Caki2 (cell line): ENCODE measurements at regions not wholly inside any gene's neighbourhood (a gene's known extent, or its start where the extent isn't known, plus 50 kb on each side); places are given as distances from the start of the nearest gene placed in this dataset.
"Not testable (repeated sequence)": the region's sequence is repeated elsewhere in the genome, so short reads cannot be mapped to it uniquely, and the experiment has no call there.

Experiments
- DNase-seq: peaks from one replicate; pipeline ENCODE4 v3.0.0-alpha.2; 2015; ENCODE audit warnings: low read depth
- in situ Hi-C: cut with HindIII; loops from 2 replicates; pipeline ENCODE4 v1.10.0; 2016; ENCODE audit warnings: low sequenced_read_pairs, low pct_unique_long_range_greater_than_20kb, mixed read lengths

DNA sequence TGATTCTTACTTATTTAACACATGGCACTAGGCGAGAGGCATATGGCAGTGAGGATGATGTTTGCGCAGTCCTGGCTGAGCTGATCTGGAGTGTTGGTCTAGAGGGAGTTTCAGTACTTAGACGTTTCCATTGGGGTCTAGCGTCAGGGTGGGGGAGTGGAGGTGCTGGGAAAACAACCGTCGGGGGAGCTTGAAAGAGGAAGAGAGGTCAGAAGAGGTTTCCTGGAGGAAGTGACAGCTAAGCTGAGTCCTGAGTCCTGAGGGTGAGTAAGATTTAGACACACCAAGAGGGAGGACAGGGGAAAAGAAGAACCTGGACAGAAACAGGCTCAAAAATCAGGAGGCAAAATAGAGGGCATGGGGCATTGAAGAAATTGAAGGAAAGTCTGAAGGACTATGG, 81.4 kb downstream of the ALOX5AP start:
- in situ Hi-C loops, result no loop called here
- DNase-seq, result no peak

DNA sequence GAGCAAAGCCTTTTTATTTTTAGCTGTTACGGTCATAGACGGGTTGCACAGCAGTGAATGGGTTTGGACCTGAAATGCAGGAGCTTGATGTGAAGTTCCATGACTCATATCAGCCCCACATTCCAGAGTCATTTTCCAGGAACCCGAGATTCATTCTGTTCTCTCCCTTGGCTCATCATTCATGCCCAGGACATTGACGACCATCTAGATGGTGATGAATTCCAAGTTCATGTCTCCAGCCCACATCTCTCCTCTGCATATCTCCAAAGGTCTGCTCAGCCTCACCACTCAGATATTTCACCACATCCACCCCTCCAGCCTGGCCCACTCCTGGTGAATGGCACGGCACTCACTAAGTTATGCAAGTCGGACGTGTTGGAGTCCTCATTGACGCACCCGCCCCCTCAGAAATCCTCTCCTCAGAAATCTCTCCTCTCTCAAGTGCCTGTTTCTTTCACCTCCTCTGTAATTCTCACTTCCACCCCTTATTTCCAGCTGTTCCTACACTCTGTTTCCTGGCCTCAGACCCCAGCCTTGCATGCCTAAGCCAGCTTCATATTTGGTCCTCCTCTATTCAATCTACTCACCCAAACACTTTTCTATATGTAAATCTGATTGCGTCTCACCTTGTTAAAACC, 83.1 kb downstream of the ALOX5AP start:
- in situ Hi-C loops, result no loop called here
- no peak for DNase-seq

DNA sequence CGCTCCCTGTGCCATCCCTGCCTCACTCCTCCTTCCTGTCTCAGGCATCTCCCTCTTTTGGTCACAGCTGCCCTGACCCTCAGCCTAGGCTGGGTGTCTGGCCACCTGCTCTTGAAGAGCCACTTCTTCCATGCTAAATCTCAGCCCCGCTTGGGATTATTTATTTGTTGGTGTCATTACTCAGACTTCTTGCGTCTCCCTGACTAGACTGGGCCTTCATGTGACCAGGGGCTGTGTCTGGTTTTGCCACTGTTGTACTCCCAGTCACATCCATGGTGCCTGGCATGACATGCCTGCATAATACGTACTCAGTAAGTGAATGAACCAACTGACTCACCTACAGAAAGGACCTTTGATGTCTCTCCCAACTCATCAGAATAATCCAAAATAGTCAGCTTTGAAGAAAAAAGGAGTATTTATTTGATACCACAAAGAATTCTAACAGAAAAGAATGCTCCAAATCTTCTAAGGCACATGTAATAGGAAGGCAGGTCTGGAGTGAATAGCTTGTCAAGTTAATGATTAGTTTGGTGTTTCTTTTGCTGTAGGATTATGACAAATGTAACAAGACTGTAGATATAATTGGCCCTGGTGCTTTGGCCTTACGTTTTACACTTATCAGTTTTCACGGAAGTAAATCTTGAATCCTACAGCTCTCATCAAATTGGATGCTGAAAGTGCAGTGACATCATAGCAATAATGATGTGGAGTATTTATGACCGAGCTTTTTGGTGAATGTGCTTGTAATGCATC, 84.0 kb downstream of the ALOX5AP start:
- in situ Hi-C loops, result no loop called here

DNA sequence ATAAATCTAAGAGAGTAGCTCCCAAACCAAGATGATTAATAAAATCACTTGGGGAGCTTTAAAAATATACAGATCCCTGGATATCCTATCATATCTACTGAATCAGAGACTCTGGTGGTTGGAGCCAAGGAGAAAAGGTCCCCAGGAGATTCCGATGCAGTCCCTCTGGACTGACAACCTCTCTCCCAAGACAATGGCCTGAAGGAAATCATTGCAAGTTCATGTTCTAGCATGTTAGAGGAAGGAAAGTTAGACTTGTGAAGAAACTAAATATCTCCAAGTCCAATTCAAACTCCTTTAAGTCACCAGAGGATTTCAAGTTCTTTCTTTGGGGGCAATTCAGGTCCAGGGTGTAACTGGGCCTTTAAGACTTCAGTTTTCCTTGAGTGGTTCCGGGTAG, 84.7 kb upstream of the MEDAG start:
- DNase-seq, result no peak
- in situ Hi-C loops, result no loop called here

More for the DNA sequence above, 84.0 kb downstream of the ALOX5AP start:
- DNase-seq, result peak; percentile 58

DNA sequence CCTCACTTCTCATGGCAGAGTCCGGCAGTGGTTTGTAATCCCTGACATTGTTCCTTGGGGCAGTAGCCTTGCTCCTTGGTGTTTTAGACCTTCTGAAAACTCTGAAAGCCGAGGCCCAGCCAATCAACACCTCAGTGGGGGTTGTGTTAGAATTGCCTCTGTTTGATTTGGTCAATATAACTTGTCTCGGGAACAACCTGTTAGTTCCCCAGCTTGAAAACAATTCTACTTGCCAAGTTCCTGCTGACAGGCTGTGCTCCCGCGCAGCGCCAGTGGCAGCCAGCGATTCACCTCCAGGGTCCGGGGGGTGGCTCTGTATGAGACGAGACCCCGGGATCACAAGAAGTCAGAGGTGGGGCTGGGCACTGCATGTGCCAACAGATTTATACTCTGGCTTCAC, 81.4 kb upstream of the MEDAG start:
- DNase-seq, result no peak
- in situ Hi-C loops, result no loop called here

DNA sequence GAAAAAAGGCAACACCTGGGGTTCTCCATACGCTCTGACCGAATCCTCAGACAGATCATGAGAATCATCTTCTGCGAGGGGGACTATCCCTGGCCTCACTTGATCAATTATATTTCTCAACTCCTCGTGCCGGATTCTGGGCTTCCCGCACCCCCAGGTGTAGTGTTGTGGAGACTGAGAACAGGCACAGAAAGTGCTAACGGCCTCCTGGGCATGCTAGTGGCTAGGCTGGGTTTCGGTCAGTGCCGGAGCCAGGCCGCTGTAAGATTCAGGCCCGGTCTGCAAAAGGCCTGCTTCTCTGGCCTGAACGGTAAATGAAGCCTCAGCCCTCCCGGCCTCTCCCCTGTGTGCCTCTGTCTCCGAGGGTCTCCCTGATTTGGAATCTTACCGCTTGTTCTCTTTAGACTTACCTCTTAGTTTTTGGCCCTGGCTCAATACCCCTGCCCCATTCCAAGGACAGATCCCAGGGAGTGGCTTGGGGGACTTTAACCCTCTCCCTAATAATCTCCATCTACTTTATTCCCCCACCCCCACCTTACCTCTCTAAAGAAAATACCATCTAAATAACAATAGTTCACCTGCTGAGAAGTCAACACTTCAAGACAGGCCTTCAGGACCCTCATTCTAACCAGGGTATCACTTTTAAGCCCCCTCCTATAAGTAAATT, 79.0 kb upstream of the MEDAG start:
- in situ Hi-C loops, result no loop called here
- no peak for DNase-seq

DNA sequence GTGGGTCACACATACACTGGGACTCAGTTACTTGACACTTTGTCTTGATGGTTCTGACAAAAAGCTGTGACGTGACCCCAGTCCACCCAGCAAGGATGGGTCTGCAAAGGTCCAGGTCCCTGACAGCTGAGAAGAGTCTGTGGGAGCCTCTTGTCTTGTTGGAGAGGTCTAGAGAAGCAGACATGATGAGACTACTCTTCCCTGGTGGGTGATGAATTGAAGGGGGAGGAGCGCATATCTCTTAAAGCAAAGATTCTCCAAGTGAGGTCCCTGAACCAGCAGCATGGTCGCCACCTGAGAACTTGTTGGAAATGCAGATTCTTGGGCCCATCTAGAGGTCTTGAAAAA, 78.5 kb upstream of the MEDAG start:
- in situ Hi-C loops, result no loop called here
- DNase-seq, result no peak

DNA sequence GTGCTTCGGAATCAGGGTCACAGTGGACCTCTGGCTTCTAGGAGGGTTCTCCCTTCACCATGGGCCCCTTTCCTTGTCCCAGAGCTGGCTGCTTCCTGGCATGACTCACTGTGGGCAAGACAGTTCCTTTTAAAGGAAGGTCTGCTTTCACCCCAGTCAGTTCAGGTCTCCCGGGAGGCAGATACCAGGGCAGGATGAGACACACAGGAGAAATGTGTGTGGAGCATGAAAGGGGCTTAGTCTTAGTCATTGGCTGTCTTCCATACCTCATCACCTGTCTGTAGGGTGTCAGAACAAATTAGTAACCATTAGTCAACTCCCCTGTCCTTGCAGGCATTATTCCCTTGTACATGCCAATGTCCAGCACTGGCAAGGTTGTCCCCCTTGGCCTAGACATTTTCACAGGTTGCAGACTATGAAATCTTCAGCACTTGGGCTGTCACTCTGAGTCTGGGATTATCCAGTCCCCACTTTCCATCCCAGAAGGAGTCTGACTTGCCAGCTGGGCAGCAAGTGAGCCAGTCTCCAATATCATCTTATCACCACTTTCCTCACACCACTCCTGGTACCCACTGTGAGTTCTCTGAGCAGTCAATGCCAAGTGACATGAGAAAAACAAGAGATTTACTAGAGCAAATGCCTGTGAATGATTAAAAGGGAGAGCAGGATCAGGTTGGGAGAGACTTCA, 76.8 kb upstream of the MEDAG start:
- peak; percentile 39 for DNase-seq
- in situ Hi-C loops, result no loop called here

DNA sequence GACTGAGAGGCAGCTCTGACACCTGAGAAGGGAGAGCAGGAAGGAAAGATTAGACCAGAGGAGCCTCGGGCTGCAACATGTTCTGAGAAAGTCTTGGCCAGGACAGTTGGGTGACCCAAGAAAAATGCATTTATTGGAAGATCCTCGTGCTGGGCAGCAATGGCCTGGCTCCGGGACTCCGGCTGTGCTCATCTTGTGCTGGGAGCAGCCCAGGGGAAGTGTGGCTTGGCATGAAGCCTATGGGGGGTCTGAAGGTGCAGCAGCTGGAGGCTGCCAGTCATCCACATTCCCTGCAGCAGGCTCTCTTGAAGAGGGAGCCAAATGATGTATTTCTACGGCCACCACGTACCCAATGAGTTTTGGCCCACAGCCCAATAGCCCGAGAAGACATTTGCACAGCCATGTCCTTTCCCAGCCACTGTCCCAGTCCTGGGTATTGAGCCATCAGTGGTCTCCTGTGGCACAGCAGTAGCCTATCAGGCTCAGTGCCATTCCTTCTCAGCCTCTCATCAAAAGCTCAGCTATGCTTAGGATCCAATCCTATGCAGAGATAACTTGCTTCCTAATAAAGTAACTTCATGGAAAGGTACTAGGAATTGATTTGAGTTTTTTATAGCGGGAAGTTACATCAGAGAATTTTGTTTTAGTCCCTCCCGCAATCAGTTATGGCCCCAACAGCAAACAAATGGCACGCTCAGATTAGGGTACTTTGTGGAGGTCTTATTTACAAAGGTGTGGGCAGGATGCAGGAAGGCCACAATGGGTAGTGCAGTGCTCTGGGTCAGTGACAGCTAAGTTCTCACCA, 76.0 kb upstream of the MEDAG start:
- in situ Hi-C loops, result no loop called here
- DNase-seq, result no peak

DNA sequence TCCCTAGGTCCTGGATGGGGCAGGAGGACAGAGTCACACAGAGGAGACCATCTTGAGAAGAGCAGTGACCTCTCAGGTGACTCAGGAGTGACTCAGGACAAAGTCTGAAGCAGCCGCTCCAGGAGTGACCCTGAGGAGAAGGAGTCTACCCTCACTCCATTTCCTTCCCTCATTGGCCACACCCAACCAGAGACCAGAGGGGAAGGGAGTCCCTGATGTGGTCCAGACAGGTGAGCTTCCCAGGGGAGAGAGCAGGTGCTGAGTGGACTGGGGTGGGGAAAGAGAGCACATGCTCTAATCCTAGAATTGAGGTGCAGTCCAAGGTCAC, 75.5 kb upstream of the MEDAG start:
- DNase-seq, result no peak

DNA sequence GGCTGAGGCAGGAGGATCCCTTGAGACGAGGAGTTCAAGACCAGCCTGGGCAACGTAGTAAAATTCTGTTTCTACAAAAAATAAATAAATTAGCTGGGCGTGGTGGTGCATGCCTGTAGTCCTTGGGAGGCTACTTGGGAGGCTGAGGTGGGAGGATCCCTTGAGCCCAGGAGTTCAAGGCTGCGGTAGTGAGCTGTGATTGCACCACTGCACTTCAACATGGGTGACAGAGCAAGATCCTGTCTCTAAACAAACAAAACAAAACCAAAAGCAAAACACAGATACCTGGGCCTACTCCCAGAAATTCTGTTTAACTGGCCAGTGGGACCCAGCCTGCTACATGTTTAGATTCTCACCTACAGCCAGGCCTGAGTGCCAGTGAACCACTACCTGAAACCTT, 74.6 kb upstream of the MEDAG start:
- in situ Hi-C loops, result no loop called here
- DNase-seq, result no peak

More for the DNA sequence above, 75.5 kb upstream of the MEDAG start:
- in situ Hi-C loops, result no loop called here

DNA sequence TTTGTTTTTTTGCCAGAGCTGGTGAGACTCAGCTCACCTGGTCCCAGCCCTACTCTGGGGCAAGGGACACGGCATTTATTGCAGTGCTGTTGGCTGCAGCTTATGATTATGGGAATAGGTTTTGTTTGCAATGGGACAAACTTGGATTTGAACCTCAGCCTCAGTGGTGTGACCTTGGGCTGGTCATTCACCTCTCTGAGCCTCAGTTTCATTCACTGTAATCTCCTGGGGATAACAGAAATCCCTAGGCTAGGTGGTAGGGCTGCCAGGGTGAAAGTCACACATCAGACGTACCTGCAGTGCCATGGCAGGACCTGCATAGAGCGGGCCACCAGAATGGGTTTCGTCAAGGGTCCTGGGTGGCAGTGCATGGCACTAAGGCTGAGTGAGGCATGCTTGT, 73.7 kb upstream of the MEDAG start:
- in situ Hi-C loops, result no loop called here
- no peak for DNase-seq

DNA sequence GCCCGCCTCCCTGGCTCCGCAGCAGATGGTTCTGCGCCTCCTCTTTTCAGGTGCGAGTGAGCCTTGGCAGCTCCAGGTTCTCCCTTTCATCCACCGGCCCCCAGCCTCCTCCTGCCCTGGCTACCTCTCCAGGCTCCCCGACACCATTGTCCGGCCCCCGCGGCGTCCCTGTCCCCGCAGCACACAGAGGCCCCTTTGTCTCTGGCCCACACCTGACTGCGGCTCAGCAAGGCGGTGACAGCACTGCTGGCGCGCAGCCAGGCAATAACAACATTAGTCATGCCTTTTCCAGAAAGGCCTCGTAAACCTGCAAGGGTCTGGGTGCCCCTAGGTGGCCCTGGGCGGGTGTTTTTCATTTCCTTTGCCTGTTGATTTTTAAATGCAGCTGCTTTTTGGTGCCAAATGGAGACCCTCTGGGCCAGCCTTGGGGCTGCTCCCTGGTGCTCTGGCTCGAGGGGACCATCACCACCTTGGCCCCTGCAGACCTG, 73.2 kb upstream of the MEDAG start:
- peak; percentile 78 for DNase-seq
- in situ Hi-C loops, result no loop called here

DNA sequence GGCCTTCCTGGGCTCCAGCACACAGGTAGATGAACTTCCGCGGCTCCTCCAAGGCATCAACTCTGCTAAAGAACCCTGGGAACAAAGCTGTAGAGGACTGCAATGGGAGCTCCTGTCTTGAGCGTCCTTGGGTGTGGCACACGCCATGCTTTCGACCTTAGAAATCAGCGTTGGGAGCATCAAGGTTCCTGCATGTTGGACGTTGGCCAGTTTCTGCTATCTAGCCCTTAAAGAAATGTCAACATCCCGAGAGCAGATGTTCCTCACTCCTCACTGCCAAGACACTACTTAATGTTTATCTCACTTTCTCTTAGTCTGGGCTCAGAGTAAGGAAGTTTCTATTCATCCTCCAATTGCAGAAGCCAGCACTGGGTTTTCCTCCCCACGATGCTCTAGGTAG, 70.6 kb upstream of the MEDAG start:
- DNase-seq, result no peak
- in situ Hi-C loops, result no loop called here

DNA sequence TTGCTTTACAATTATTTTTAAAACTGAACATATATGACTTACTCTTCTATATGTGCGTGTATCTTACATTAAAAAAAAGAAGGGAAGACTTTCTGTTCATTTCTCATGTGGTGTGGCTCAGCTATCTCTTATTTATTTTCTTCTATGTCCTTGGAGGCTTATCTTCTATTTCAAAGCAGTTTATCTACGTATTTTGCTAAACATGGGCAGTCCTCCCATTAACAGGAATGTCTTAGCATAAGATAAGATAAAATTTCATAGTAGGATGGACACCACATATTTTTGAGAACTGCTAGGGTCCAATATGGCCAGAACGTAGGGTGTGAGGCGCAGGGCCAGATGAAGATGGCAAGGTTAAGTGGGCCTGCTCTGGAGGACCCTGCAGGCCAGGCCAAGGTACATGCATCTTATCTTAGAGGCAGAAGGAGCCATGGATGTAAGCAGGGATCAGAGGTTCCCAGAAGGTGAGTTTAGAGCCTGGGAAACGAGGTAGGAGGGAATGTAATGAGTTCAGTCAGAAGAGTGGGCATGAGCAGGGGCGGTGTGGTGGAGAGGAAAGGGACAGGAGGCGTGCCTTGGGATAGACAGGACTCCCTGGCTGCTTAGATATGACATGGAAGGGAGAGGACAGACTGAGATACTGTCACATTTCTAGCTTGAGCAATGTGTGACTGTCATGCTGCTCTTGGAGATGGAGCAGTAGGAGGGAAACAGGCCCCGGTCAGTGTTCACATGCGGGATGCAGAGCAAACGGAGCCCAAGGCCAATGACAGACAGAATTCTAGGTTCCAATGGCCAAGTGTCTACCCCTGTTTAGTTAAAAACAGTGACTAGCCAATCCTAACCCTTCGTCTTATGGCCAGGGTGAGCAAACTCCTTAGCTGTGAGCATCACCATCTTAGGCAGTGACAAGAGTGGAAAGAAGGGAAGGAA, 68.6 kb upstream of the MEDAG start:
- DNase-seq, result no peak
- in situ Hi-C loops, result no loop called here

DNA sequence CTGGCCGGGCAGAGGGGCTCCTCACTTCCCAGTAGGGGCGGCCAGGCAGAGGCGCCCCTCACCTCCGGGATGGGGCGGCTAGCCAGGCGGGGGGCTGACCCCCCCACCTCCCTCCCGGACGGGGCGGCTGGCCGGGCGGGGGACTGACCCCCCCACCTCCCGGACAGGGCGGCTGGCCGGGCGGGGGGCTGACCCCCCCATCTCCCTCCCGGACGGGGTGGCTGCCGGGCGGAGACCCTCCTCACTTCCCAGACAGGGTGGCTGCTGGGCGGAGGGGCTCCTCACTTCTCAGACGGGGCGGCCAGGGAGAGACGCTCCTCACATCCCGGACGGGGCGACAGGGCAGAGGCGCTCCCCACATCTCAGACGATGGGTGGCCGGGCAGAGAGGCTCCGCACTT, 66.4 kb upstream of the MEDAG start:
- in situ Hi-C loops, result not testable (repeated sequence)

DNA sequence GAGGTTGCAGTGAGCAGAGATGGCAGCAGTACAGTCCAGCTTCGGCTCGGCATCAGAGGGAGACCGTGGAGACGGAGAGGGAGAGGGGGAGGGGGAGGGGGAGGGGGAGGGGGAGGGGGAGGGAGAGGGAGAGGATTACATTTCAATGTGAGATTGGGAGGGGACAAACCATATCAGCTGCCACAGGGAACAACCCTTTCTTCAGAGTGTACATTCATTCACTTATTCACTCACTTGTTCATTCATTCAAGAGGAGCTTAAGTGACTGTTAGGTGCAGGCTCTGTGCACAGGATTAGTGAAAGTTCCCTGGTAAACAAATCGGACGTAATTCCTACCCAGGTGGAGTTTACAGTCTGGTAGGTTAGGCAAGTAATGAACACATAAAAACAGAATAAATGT, 65.6 kb upstream of the MEDAG start:
- DNase-seq, result no peak
- in situ Hi-C loops, result no loop called here

More for the DNA sequence above, 66.4 kb upstream of the MEDAG start:
- DNase-seq, result not testable (repeated sequence)
